CD4-positive, alpha-beta T cell (primary cell): ENCODE measurements at regions not wholly inside any gene's neighbourhood (a gene's known extent, or its start where the extent isn't known, plus 50 kb on each side); places are given as distances from the start of the nearest gene placed in this dataset.

Experiments
- ATAC-seq: fragments of 200-7000 bp; cut with Tn5 transposase; one replicate; pipeline ENCODE4 v1.10.0; 2022; ENCODE audit warnings: mild to moderate bottlenecking; ENCODE audit not compliant: poor library complexity
- CTCF ChIA-PET: fragments of 350-600 bp; sonication (Branson Sonifier 250); formaldehyde crosslinking; loops from one replicate; lab custom pipeline; 2021; ENCODE audit warnings: antibody characterized with exemption, inconsistent platforms; lab: Charles Lee
- POLR2A ChIA-PET: fragments of 350-600 bp; sonication (Branson Sonifier 250); formaldehyde crosslinking; loops from one replicate; lab custom pipeline; 2021; ENCODE audit warnings: antibody characterized with exemption, inconsistent platforms; lab: Charles Lee
- DNase-seq, 14 experiments: peaks; one replicate each; pipeline ENCODE4 v3.0.0-alpha.2; 2013 to 2020; ENCODE audit warnings: mixed read lengths in 2 of 14
- H3K27ac ChIP-seq, 2 donors: one replicate each; pipeline versions ENCODE4 v1.5.1 to v1.7.0; 2013; ENCODE audit warnings: low read length in 2 of 2, low read depth in 1 of 2, mild to moderate bottlenecking in 1 of 2
- H3K27me3 ChIP-seq, 2 experiments: 1 replicate in 1 of 2; 2 replicates in 1 of 2; pipeline versions ENCODE4 v1.6.1 to v1.7.0; 2013; ENCODE audit warnings: low read length in 2 of 2, control low read depth in 1 of 2, mild to moderate bottlenecking in 1 of 2, moderate library complexity in 1 of 2; ENCODE audit not compliant: insufficient read depth in 2 of 2, control insufficient read depth in 1 of 2
- H3K36me3 ChIP-seq: one replicate; pipeline ENCODE4 v1.6.1; 2013; ENCODE audit warnings: low read length, control low read depth; ENCODE audit not compliant: insufficient read depth
- H3K4me1 ChIP-seq: one replicate; pipeline ENCODE4 v1.6.1; 2013; ENCODE audit warnings: low read length, control low read depth; ENCODE audit not compliant: insufficient read depth
- H3K4me3 ChIP-seq: one replicate; pipeline ENCODE4 v1.5.1; 2013; ENCODE audit warnings: mild to moderate bottlenecking, low read length, moderate library complexity
- H3K9me3 ChIP-seq, 2 experiments: 1 replicate in 1 of 2; 2 replicates in 1 of 2; pipeline versions ENCODE4 v1.6.1 to v1.7.0; 2013; ENCODE audit warnings: low read length in 2 of 2, mild to moderate bottlenecking in 2 of 2, control low read depth in 1 of 2, moderate library complexity in 1 of 2; ENCODE audit not compliant: control insufficient read depth in 1 of 2, insufficient read depth in 1 of 2
- H3K27ac Mint-ChIP-seq: one replicate; pipeline ENCODE4 v1.8.0; 2020; ENCODE audit warnings: mixed read lengths
- H3K27me3 Mint-ChIP-seq: one replicate; pipeline ENCODE4 v1.8.0; 2021; ENCODE audit warnings: mixed read lengths
- H3K36me3 Mint-ChIP-seq: one replicate; pipeline ENCODE4 v1.8.0; 2021; ENCODE audit warnings: low read depth, mixed read lengths
- H3K4me1 Mint-ChIP-seq: one replicate; pipeline ENCODE4 v1.8.0; 2021; ENCODE audit warnings: low read depth, mixed read lengths
- H3K4me3 Mint-ChIP-seq: one replicate; pipeline ENCODE4 v1.8.0; 2020; ENCODE audit warnings: mild to moderate bottlenecking, mixed read lengths
- H3K9me3 Mint-ChIP-seq: one replicate; pipeline ENCODE4 v1.8.0; 2020; ENCODE audit warnings: mixed read lengths
- intact Hi-C, 2 experiments: fragments of 100-400 bp; cut with DNase I in 1 of 2; cut with micrococcal nuclease in 1 of 2; formaldehyde crosslinking; loops; one replicate each; pipeline versions ENCODE4 v1.15.1 to v1.9.0; 2023 to 2025; cut with DNase I, micrococcal nuclease
- TF ChIP-seq, protein P1 (sequence below): fragments of 200-600 bp; IDR thresholded peaks from one replicate; pipeline ENCODE4 v1.8.0; 2022; ENCODE audit warnings: antibody characterized with exemption, mild to moderate bottlenecking

GRCh38 chr12:115108129-115109100 is 424.4 kb upstream of the TBX3 start:
- TF ChIP-seq, protein P1, sequence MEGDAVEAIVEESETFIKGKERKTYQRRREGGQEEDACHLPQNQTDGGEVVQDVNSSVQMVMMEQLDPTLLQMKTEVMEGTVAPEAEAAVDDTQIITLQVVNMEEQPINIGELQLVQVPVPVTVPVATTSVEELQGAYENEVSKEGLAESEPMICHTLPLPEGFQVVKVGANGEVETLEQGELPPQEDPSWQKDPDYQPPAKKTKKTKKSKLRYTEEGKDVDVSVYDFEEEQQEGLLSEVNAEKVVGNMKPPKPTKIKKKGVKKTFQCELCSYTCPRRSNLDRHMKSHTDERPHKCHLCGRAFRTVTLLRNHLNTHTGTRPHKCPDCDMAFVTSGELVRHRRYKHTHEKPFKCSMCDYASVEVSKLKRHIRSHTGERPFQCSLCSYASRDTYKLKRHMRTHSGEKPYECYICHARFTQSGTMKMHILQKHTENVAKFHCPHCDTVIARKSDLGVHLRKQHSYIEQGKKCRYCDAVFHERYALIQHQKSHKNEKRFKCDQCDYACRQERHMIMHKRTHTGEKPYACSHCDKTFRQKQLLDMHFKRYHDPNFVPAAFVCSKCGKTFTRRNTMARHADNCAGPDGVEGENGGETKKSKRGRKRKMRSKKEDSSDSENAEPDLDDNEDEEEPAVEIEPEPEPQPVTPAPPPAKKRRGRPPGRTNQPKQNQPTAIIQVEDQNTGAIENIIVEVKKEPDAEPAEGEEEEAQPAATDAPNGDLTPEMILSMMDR: no peak
- POLR2A ChIA-PET: no interaction called here
- Mint-ChIP-seq H3K4me1 (no peaks in the 10 kb centered on the region), H3K27ac (no peak overlapping the region), H3K27me3 (no peaks in the 10 kb centered on the region), H3K9me3 (peaks cover 2% of the 10 kb centered on the region), H3K36me3 (no peaks in the 10 kb centered on the region), H3K4me3 (no peak overlapping the region)
- Histone ChIP-seq H3K27me3 (no peaks in the 10 kb centered on the region), H3K9me3 (no peaks in the 10 kb centered on the region), H3K4me1 (no peaks in the 10 kb centered on the region), H3K4me3 (no peak overlapping the region), H3K36me3 (no peaks in the 10 kb centered on the region), H3K27ac (no peak overlapping the region)
- intact Hi-C loops: no loop called here
- DNase-seq (no peak), ATAC-seq (no peak)
- CTCF ChIA-PET: no interaction called here

DNA sequence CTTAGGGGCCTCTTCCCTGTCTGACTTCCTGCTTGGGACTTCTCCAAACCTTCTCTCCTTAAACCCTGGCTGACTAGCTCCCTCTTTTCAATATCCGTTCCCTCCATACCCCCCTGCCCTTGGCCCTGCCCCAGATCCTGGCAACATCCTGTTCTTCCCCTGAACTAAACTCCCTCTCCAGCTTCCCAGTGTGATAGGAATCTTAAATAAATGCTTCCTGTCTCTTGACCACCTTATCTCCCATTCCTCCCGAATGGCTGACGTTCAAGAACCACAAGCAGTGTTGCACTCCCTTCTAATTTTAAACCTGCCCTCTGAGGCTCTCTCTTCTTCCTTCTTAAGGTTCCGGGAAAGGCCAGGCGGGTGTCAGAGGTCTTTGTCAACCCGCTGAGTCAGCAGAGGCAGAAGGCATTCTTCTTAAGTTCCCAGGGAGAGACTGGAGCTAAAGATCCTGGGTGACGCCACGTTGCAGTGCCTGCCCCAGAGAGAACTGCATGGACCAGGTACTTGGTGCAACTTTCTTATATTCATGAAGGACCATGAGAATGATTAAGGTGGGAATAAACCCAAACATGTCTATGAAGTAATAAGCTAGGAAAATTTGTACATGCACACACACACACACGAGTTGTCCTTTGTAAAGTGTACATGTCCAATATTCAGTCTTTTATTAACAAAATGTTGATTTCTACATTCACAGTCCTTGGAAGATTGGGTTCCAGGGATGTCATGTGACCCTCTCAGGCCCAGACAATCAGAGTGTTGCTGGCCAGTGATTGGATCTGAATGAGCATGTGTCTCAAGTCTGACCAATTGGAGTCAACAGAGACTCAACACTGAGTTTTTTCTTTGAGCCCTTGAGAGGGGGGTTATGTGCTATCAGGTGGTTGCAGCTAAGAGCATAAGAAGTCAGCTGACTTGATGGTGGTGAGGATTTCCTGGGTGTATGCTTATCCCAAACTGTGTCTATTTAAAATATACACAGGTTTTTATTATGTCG is 420.2 kb upstream of the TBX3 start:
- TF ChIP-seq, protein P1: no peak
- intact Hi-C loops: no loop called here
- no peaks in the 10 kb centered on the region for H3K4me1 Mint-ChIP-seq
- no peaks in the 10 kb centered on the region for H3K9me3 ChIP-seq
- CTCF ChIA-PET: no interaction called here
- H3K4me3 ChIP-seq: no peak overlapping the region
- no peaks in the 10 kb centered on the region for H3K27me3 Mint-ChIP-seq
- ATAC-seq (no peak), DNase-seq (no peak)
- no peaks in the 10 kb centered on the region for H3K36me3 Mint-ChIP-seq
- H3K9me3 Mint-ChIP-seq: peaks cover 18% of the 10 kb centered on the region
- H3K4me1 ChIP-seq: no peaks in the 10 kb centered on the region
- no peak overlapping the region for H3K27ac Mint-ChIP-seq
- H3K27ac ChIP-seq: no peak overlapping the region
- H3K36me3 ChIP-seq: no peaks in the 10 kb centered on the region
- no peak overlapping the region for H3K4me3 Mint-ChIP-seq
- H3K27me3 ChIP-seq: no peaks in the 10 kb centered on the region
- POLR2A ChIA-PET: no interaction called here

GRCh38 chr12:115102450-115102849 is 418.5 kb upstream of the TBX3 start:
- no peaks in the 10 kb centered on the region for H3K36me3 Mint-ChIP-seq
- CTCF ChIA-PET: no interaction called here
- TF ChIP-seq, protein P1: no peak
- H3K27me3 Mint-ChIP-seq: no peaks in the 10 kb centered on the region
- ATAC-seq: no peak
- no peaks in the 10 kb centered on the region for H3K4me1 Mint-ChIP-seq
- H3K9me3 Mint-ChIP-seq: peaks cover 22% of the 10 kb centered on the region
- H3K27ac ChIP-seq: no peak overlapping the region
- DNase-seq: no peak
- no peaks in the 10 kb centered on the region for H3K27me3 ChIP-seq
- POLR2A ChIA-PET: no interaction called here
- H3K4me1 ChIP-seq: no peaks in the 10 kb centered on the region
- no peak overlapping the region for H3K27ac Mint-ChIP-seq
- H3K9me3 ChIP-seq: no peaks in the 10 kb centered on the region
- H3K4me3 ChIP-seq: no peak overlapping the region
- intact Hi-C loops: no loop called here
- no peak overlapping the region for H3K4me3 Mint-ChIP-seq
- no peaks in the 10 kb centered on the region for H3K36me3 ChIP-seq
